ENCODE measurements at regions not wholly inside any gene's neighbourhood (a gene's known extent, or its start where the extent isn't known, plus 50 kb on each side); places are given as distances from the start of the nearest gene placed in this dataset.
"Not testable (repeated sequence)": the region's sequence is repeated elsewhere in the genome, so short reads cannot be mapped to it uniquely, and the experiment has no call there.

DNA sequence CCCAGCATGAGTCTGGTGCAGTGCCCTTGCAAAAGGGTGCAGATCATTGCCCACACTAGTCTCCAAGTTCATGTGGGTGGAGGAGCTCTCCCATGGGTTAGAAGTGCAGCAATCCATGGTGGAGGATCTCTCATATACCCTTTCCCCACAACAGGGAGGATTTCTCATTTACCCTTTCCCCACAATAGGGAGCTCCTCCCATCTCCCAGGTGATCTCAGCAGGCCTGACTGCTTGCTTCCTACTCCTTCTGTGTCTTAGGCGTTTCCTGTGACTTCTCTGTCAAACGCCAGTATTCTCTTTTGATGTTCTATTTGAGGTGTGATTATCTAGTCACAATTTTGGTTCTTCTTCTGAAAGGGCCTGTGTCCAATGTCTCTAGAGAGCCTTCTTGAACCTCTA, 133.8 kb upstream of the RFX3 start:
- no peak for DNase-seq (ENCODE audit: low spot score)

DNA sequence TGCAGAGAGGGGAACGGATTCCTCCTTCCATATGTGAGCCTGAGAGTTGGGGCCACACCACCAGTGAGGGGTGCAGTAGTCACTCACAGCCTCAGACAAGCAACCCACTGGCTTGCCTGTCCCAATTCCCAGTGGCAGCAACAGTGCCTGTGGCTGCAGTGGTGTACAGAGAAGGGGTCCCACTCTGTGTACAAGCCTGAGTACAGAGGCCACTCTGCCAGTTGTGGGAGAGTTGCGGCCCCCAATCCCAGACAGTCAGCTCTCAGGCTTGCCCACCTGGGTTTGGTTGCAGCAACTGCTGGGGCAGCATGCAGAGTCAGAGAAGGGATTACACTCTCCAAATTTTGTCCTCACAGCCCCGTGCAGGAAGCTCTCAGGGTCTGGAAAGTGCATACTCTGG, 133.2 kb upstream of the RFX3 start:
- no peak for DNase-seq (ENCODE audit: low spot score)

DNA sequence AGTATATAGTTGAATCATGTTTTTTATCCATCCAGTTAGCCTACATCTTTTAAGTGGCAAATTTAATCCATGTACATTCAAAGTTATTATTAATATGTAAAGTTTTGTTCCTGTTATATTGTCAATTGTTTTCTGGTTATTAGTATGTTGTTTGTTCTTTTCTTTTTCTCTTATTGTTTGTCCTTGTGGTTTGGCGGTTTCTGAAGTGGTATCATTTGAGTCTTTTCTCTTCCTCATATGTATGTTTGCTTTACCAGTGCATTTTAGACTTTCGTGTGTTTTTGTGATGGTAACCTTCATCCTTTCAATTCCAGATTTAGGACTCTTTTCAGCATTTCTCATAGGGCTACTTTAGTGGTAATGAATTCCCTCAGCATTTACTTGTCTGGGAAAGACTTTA, 130.4 kb upstream of the RFX3 start:
- no peak for DNase-seq (ENCODE audit: low spot score)

DNA sequence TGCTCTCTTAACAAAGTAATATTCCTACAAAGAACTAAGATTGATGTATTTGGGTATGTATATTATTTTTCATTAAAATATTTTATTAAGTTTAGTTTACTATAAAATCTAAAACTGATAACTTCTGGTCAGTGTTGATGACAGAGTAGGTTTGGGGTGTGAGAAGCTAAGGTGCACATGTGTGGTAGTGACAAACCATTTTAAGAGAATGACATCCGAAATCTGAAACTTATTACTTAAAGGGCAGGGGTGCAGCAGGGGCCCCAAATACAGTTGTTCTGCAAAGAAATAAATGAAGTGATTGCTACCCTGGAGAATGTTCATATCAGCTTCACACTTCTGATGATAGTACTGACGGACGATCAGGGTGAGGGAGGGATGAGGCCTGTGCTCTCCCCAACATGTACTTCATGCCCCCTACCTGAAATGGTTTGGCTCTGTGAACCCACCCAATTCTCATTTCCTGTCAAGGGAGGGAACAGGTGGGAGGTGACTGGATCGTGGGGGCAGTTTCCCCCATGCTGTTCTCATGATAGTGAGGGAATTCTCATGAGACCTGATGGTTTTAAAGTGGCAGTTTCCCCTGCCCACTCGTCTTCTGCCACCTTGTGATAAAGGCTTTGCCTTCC, 125.3 kb upstream of the RFX3 start:
- no peak for DNase-seq (ENCODE audit: low spot score)

DNA sequence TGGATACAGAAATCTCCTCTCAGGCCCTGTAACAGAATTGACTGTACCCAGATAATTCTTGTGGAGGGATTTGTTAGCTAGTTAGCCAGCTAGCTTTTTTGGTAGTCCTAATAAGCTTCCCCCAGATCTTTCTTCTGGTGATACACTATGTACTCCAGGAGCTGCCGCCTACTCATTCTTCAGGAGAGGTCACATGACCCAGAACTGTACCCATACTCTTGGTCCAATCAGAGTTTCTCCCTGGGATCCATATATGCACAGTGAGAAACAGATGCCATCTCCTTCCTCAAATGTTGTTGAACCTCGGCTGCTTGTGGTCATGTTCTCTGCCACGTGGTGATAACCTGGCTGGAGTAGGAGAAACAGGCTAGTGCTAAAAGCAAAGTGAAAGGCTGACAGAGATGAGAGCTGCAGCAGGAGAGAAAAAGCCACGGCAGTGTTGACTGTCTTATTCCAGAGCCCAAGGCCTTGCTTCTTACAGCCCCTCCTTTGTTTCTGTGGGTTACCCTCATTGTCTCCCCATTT, 123.0 kb upstream of the RFX3 start:
- DNase-seq (ENCODE audit: low spot score) = no peak

DNA sequence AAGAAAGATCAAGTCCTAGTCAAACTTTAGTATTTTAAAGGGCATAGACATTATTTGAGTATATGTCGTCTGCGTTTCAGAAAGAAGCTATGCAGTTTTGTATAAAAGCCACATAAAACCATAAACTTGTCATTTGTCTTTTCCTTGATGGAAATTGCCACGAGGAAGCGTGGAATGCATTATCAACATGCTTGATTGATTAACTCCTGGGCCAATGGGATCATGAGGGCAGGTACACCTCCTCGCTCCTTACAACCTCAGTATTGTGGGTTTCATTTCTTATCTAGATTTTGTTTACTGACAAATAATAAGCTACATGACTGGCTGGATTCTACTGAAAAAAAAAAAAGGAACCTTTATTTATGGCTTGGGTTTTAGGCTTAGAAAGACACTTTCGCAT, 122.5 kb upstream of the RFX3 start:
- no peak for DNase-seq (ENCODE audit: low spot score)

DNA sequence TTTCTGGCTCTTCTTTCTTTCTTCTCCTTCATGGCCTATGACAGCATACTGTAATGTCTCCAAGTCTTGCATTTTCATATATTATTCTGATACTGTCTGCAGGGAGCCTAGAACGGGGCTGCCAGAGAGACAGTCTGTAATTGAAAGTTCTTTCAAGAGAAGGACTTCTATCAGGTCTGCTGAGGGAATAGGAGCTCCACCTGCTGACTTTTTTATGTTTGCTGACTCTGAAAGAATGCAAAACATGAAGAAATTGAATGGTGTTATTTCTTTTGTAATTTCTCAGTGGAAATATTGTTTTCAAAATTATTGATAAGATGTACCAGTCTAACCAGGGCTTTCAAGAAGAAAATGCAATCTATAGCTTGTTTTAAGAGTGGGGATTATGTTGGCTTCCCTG, 121.9 kb upstream of the RFX3 start:
- peak; percentile 6 for DNase-seq (ENCODE audit: low spot score)

DNA sequence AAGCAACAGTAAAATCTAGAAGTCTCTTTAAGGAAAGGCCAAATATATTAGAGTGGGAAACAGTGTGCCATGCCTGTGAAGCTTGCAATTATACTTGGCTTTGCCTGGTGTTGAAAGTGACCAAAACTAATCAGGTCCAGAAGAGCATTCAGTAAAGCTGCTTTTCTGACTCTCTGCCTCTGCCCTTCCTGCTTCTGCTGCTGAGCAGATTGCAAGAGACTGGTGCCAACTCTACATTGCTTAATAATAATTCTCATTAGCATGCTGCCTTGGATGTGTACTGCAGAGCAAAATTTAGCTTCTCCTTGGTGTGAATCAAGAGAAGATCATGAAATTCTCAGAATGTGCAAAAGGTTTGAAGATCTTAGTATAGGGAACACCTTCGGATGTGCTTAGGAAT, 120.4 kb upstream of the RFX3 start:
- DNase-seq (ENCODE audit: low spot score) = no peak

DNA sequence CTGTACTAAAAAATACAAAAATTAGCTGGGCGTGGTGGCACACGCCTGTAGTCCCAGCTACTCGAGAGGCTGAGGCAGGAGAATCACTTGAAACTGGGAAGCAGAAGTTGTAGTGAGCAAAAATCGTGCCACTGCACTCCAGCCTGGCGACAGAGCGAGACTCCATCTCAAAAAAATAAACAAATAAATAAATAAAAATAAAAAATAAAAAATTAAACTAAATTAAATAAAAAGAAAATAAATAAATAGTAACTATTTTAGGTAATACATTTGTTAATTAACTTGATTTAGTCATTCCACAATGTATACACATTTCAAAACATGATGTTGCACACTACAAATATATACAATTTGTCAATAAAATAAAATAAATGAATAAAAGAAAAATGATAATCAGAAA, 116.3 kb upstream of the RFX3 start:
- not testable (repeated sequence) for DNase-seq (ENCODE audit: low spot score)

DNA sequence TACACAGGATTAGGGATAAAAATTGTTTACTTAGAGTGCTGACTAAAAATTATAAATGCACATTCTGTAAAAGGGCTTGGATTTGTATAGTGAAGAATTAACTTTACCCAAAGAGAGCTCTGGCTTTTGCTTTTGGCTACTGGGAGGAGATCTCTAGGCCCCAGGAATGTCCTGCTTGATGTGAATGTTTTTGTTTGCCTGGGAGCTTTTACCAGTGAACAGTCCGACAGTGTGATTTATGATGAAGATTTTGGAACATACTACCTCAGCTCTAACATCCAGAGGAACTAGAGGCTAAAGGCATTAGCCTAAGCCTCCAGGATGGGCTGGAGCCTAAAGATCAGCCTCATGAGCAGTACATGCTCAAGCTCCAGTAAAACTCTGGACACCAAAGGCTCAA, 103.7 kb upstream of the RFX3 start:
- DNase-seq (ENCODE audit: low spot score) = no peak

DNA sequence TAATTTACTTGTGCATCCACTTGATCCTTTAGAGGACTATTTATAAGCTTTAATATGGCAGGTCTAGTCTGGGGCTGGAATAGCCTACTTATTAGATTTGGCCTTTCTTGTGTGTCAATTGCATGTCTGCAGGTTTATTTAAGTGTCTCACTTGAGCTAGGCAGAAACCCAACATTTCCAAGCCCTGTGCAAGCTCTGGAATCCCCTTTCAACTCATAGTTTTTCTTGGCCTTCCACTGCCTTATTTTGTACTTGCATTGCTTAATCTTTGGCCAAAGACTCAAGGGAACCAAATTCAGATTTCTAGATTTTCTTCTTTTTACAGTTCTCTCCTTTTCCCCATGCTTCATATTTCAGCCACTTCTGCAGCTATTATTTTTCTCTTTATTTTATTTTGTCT, 102.4 kb upstream of the RFX3 start:
- DNase-seq (ENCODE audit: low spot score) = no peak

DNA sequence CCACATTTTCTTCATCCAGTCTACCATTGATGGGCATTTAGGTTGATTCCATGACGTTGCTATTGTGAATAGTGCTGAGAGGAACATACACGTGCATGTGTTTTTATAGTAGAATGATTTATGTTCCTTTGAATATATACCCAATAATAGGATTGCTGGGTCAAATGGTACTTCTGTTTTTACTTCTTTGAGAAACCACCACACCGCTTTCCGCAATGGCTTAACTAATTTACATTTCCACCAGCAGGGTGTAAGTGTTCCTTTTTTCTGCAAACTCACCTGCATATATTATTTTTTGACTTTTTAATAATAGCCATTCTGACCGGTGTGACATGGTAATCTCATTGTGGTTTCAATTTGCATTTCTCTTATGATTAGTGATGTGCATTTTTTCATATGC, 82.2 kb upstream of the RFX3 start:
- DNase-seq (ENCODE audit: low spot score) = peak; percentile 49

DNA sequence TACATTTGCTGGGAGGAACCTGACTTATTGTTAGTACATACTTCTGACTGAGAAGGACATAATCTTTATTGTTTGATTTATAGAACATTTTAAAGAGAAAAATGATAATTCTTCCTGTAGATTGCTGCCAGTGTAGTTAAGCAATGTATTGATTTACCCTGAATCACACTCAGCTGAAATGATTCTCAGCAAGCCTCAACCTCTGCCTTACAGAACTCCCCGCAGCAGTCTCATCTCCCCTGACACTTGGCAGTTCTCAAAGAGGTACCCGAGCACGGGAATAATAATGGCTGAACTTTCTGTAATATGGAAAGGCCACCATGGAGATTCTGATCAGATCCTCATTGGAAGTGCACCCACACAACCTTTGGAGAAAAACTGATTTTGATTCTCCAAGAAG, 74.9 kb upstream of the RFX3 start:
- DNase-seq (ENCODE audit: low spot score) = no peak

DNA sequence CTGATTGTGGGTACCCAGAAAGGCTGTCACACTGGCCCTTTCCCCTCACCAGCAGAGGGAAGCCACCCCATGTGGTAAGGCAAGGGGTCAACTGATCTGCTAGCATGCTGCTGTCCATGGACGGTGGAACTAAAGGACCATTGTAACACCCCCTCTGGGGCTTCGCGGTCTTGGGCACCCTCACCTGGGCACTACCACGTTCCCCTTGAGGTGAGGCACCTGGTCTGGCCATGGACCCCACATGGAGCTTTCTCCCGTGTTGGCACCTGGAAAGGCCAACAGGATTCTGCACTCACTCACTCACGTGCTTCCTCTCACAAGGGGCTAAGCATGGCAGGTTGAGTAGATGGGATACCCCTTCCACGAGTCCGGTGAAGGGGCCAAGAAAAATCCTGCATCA, 72.0 kb upstream of the RFX3 start:
- DNase-seq (ENCODE audit: low spot score) = no peak

DNA sequence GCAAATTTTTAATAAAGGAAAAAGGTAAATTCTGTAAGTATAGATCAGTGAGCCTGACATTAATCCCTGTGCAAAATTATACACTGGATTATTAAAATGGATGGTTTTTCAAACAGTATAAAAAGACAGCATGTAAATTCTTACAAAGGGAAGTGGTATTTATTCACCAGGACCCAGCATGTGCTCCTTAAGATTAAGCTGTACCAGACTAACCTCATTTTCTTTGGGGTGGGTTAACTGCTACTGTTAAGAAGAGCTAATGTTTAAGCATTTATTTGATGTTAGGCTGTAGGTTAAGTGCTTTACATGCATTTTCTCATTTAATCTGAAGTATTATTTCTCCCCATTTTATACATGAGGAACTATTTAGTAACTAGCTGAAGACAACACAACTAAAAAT, 60.3 kb upstream of the RFX3 start:
- no peak for DNase-seq (ENCODE audit: low spot score)

DNA sequence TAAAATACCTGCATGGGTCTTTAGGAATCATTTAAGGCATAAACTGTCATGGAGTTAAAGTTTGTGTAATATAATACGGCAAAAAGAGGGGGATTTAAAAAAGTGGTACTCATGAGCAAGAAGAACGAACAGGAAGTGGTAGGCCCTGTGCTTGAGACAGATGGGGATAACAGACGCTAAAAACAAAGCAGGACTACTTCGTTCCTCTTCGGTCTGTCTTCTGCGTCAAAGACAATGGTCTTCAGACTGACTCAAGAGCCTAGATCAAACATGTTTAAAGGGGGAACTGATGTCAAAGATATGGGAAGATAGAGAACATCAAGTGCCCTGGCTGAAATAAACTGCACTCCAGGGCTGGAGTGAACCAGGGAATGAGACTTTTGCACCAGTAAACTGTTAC, 59.8 kb upstream of the RFX3 start:
- no peak for DNase-seq (ENCODE audit: low spot score)

DNA sequence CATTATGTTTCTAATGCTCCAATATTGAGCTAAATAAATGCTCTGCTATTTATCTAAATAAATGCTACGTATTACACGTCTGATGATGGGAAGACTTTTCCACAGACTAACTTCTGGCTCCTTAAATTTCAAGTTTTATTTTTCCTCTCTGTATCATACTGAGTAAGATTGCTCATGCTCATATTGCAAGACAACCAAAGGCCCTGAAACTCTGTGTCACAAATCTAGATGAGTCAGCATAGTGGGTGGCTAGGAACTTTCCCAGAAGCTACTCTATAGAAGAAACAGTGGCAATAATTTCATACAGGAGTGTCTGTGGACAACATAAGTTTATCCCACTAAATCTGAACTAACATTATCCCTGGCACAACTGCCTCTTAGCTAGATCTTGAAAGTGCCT, 53.0 kb upstream of the RFX3 start:
- DNase-seq (ENCODE audit: low spot score) = no peak

DNA sequence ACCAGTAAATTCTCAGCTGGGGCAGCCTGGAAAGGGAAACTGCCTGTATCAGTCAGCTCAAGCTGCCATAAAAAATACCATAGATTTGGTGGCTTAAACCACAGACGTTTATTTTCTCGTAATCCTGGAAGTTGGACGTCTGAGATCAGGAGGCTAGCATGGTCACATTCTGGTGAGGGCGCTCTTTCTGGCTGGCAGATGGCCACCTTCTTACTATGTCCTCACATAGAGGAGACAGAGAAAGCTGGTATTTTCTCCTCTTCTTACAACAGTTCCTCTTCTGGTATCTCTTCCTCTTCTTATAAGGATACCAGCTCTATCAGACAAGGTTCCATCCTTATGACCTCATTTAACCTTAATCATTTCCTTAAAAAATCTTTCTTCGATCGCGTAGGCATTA, 50.5 kb upstream of the RFX3 start:
- DNase-seq (ENCODE audit: low spot score) = no peak

DNA sequence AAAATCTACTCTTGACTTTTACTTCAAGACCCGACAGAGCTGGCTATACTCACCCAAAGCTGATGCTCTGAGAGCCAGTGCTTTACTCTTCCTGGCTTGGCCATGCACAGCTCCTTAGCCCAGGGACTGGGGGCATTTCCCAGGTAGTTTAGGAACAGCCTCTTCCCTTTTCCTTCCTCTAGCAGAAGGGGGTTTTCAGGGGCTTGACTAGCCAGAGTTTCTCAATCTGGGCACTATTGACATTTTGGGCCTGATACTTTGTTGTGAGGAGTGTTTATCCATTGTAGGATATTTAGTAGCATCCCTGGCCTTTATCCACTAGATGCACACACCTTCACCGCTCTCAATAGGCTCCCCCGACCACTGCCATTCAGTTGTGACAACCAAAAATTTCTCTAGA, 50.0 kb upstream of the RFX3 start:
- no peak for DNase-seq (ENCODE audit: low spot score)
